Activated CD8-positive, alpha-beta memory T cell treated with anti-CD3 and anti-CD28 coated beads, Interleukin-2, amount 50 U/mL, for 48 hours (primary cell): ENCODE measurements at regions not wholly inside any gene's neighbourhood (a gene's known extent, or its start where the extent isn't known, plus 50 kb on each side); places are given as distances from the start of the nearest gene placed in this dataset.
"Not testable (repeated sequence)": the region's sequence is repeated elsewhere in the genome, so short reads cannot be mapped to it uniquely, and the experiment has no call there.

Experiments used
- DNase-seq: peaks from one replicate; pipeline ENCODE4 v3.0.0-alpha.2; 2020

DNA sequence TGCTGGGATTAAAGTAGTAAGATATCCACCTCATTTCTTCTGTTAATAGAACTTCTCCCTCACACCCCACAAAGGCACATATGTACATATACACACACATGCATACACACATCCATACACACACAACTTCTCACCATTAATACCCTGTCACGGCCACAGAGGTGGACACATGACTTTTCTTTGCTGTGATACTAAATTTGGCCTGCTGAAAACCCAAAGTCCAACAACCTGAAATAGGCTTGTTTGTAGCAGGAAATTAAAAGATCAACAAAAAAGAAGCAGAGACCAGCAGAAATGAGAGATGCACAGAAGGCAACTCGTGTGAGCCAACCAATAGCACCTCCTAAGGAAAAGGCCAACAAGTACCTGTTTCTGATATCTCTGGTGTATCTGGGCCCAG lies 128.7 kb upstream of the PCGF5 start:
- DNase-seq, result no peak

DNA sequence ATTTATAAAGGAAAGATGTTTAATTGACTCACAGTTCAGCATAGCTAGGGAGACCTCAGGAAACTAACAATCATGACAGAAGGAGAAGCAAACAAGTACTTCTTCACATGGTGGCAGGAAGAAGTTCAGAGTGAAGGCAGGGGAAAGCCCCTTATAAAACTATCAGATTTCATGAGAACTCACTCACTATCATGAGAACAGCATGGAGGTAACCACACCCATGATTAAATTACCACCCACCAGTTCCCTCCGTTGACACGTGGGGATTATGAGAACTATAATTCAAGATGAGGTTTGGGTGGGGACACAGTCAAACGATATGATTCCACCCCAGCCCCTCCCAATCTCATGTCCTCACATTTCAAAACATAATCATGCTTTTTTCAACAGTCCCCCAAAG lies 124.2 kb upstream of the PCGF5 start:
- no peak for DNase-seq

DNA sequence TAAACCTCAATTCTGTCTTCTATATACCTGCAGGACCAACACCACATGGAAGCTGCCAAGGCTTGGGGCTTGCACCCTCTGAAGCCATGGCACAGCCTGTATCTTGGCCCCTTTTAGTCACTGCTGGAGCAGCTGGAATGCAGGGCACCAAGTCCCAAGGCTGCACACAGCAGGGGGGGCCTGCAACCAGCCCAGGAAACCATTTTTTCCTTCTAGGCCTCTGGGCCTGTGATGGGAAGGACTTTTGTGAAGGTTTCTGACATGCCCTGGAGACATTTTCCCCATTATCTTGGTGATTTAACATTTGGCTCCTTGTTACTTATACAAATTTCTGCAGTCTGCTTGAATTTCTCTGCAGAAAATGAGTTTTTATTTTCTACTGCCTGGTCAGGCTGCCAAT lies 123.2 kb upstream of the PCGF5 start:
- DNase-seq, result no peak

DNA sequence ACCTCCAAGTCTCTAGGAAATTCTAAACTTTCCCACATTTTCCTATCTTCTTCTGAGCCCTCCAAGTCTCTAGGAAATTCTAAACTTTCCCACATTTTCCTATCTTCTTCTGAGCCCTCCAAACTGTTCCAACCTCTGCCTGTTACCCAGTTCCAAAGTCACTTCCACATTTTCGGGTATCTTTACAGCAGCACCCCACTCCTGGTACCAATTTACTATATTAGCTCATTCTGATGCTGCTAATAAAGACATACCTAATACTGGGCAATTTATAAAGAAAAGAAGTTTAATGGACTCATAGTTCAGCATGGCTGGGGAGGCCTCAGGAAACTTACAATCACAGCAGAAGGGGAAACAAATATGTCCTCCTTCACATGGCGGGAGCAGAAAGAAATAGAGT lies 122.4 kb upstream of the PCGF5 start:
- DNase-seq, result not testable (repeated sequence)

DNA sequence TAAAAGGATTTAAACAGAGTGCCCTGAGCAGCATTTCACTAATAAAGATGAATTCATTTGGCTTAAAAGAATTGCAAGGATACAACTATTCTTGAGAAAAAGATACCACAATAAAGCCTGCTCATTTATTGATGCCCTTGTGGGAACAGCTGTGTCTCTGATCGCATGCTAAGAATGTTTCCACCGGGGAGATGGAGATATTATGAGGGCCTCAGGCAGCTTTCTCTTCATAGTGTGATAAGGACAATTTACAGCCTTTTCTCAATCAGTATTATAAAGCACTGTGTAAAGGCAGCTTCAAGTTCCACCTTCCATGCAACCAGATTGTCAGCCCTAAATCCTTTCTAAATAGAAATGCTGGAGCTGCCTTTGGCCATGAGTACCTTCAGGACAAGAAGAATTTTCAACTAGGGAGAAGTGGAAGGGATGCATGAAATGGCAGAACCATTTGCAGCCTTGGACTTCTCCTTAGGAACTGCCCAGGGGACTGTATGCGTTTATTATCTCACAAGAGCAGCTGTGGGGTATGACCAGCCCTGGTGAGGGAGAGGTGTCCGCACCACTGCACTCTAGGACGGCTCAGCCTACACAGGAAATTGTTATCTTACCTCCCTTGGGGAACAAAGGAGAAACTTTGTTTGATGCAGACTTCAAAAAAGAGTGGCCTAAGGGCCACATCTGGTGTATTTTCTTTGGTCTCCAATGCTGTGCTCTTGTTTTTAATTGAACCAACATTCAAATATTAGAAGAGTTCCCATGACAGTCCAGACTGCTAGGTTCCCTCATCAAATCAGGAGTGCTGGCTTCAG lies 116.9 kb upstream of the PCGF5 start:
- no peak for DNase-seq

- DNase-seq, result no peak
Observed at GRCh38 chr10:91104193-91105041, 116.0 kb upstream of the PCGF5 start.

DNA sequence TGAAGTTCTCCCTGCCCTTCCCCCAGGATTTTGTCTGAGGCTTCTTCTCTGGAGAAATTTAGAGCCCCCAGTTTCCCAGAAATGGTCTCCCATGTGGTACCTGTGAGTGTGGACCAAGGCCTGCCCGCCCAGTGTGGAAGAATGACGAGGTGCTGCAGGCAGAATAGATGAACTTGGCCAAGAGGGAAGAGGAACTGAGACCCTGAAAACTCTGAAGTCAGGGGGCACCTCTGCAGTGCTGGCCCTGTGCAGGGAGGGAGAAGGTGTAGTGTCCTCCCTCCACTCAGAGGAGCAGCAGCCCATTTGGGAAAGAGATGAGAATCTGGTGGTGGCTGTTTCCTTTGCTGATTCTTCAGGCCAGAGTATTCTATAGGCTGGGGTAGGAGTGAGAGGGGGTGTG lies 115.2 kb upstream of the PCGF5 start:
- no peak for DNase-seq

DNA sequence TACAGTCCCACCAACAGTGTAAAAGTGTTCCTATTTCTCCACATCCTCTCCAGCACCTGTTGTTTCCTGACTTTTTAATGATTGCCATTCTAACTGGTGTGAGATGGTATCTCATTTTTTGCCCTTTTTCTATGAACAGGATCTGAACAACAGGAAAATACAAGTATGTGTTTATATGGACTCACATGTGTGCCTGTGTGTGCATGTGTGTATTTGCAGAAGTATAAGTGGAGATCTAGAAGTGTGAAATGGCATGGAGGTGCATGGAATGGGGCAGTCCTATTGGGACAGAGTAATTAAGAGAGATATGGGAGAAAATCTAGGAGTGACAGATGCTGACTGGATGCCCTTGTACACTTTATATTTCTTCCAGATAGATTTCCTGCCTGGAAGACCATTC lies 111.6 kb upstream of the PCGF5 start:
- no peak for DNase-seq

DNA sequence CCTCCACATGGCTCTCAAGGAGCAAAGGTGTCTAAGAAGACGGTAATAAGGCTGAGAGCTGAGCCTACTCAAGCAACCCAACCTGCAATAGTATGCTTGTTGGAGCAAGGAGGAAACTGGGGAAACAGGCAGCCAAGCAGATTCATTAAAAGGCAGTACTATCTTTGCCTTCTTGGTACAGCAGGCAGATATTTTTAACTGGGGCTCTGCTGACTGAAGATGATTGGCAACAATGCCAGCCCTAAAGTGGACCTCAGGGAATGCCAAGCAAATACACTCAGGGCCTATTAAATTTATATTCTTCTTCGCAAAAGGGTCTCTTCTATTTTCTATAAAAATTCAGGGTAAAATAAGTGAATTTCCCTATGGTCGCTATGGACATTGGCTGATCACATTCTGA lies 109.4 kb upstream of the PCGF5 start:
- no peak for DNase-seq

- DNase-seq, result no peak
Observed at GRCh38 chr10:91115618-91116390, 104.7 kb upstream of the PCGF5 start.

DNA sequence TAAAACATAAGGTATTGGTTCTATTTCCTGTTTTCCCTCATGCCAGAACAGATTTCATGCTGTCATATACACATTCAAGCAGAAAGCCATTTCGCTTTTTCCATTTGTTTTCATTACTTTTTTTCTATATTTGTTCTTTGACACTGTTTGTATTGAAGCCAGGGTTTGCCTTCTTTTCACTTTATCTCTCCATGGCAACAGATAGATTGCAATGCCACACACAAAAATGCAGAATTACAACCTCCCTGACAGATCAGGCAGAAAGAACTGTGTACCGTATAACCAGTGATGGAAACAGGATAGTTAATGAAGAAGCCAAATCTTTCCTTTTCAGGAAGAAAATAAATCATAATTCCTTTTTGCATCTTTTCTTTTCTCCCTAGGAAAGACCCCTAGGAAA lies 103.0 kb upstream of the PCGF5 start:
- no peak for DNase-seq

GRCh38 chr10:91120348-91120747 lies 100.1 kb upstream of the PCGF5 start:
- DNase-seq, result no peak

DNA sequence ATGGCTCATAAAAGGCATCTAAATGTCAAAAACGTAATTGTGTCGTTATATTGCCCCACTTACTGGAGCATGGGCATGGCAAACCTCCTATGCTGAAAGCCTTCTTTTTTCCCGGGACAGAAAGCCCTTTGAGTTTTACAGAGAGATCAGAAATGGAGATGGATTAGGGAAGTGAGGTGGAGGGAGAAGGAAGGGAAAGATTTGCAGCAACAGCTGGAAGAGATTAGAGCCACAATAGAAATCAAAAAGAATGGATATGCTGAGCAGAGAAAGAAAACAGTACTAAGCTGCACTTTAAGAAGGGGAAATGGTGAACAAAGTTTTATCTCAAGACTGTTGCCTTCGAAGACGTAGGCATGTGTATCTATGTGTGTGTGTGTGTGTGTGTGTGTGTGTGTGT lies 97.2 kb upstream of the PCGF5 start:
- no peak for DNase-seq

GRCh38 chr10:91124016-91124415 lies 96.4 kb upstream of the PCGF5 start:
- no peak for DNase-seq

DNA sequence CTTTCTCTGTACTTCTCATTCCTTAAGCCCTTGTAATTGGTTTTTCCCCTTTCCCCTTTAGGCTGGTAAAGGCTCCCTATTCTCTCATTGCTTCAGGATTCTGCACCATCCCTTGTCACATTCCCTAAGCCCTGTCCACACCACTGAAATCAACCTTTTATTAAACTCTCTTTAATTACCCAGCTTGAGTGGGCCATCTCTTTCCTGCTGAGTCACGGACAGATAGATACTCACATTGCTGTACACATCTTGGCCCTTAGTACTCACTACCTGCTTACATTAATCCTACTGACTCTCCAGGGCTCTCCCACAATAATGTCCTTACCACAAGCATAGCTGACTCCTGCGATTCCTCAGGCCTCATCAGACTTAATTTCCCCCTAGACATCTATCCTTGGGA lies 94.0 kb upstream of the PCGF5 start:
- DNase-seq, result no peak

DNA sequence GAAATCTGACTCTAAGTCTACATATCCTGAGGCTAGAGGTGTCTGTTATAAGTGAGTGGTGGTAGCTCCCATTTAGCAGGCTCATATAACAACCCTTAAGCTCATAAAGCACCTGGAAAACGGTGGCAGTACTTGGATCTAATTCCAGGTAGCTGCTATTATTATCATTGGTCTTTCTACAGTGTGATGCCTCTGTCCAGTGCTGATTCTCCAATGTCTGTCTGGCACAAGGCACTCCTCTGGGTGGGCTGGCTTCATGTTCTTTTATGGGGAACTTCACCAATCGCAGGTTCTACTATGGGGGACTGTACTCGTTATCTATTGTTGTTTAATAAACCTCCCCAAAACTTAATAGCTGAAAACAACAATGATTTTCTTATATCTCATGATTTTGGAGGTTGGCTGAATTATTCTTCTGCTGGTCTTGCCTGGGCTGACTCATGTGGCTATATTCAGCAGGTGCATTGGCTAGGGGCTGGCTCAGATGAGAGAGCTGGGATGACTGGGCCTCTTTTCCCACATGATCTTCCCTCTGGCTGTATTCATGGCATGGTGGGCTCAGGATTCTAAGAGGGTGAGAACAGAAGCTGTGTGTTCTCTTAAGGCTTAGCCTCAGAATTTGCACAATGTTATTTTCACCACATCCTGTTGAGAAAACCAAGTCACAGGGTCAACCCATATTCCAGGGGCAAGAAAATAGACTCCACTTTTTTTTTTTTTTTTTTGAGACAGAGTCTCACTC lies 93.0 kb upstream of the PCGF5 start:
- DNase-seq, result no peak

DNA sequence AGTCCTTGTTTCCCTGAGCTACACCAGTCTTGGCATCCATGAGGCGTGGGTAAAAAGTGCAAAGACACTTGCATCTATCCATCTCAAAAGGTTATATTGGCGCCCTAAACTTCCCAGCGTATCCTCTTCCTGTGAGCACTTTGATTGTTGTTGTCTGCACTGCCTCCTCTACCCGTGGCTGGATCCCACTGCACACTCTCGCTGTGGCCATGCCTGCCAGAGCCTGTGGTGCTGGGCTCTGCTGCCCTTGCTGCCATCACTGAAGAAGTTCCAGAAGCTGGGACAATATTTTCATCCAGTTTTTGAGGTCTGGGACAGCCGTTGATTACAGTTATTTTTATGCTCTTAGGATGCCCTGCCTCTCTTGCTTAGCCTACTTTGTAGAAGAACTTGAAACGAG lies 85.3 kb upstream of the PCGF5 start:
- no peak for DNase-seq

GRCh38 chr10:91137011-91137643 lies 83.3 kb upstream of the PCGF5 start:
- DNase-seq, result no peak

DNA sequence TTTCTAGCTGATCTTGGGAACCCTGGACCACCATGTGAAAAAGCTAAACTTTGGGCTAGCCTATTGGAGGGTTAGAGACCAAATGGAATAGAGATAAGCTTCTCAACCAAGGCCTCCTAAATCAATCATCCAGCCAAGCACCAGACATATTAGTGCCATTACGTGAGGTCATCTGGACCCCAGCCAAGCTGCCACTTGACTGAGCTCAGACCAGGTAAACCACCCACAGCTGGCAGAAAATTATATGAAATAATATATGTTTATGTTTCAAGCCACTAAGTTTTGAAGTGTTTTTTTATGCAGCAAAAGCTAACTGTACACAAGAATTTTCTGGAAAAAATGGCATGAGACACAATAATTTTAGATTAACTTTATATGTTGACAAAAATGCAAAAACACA lies 82.6 kb upstream of the PCGF5 start:
- DNase-seq, result no peak

DNA sequence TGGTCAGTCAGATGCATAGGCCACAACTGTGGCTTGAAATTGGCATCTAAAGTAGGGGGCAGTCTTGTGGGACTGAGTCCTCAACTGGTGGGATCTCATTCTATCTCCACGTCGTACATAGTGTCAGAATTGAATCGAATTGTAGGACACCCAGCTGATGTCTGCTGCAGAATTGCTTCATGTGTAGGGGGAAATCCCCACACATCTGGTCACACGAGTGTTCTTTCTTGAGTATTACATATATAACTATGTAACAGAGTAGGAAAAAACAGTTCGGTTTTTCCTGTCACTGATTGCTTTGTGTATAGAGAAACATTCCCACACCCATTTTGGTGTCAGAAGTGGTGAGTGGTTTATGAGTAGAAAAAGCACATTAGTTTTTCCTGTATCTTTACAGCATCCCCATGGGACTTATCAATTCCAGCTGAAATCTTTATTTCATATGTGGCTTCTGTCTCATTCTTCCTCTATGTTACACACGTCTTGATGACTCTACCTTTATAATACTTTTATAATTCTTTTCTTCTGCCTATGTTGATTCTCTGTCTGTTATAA lies 79.4 kb upstream of the PCGF5 start:
- DNase-seq, result no peak

DNA sequence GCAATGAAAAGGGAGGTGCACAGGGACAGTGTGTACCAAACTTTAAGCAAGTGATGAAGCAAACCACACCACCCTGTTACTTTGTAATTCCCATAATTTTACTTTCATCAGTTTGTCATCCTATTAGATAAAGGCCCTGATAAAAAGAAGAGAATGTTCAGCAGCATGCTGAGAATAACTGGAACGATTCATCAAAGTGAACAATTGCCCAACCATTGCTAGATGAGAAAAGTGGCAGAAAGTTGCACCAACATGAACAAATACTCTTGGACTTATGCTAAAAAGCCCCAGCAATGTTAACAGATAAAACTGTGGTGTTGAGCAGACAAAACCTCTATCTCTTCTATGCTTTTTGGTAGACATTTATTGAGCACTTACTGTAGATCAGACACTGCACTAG lies 75.5 kb upstream of the PCGF5 start:
- no peak for DNase-seq

GRCh38 chr10:91146146-91146545 lies 74.3 kb upstream of the PCGF5 start:
- no peak for DNase-seq
